Liver (tissue), 8 donors: ENCODE measurements at regions not wholly inside any gene's neighbourhood (a gene's known extent, or its start where the extent isn't known, plus 50 kb on each side); places are given as distances from the start of the nearest gene placed in this dataset.

Experiments
- DNase-seq: peaks from one replicate; pipeline ENCODE4 v3.0.0-alpha.2; 2017; ENCODE audit warnings: low spot score
- H3K27ac ChIP-seq, 2 donors: one replicate each; pipeline ENCODE4 v1.7.0; 2013; ENCODE audit warnings: inconsistent platforms in 2 of 2, low read length in 2 of 2, control low read depth in 1 of 2, low read depth in 1 of 2, mild to moderate bottlenecking in 1 of 2
- H3K27me3 ChIP-seq, 4 donors: one replicate each; pipeline versions ENCODE4 v1.6.1 to v1.7.0; 2013; ENCODE audit warnings: low read length in 3 of 4, inconsistent platforms in 1 of 4, mild to moderate bottlenecking in 1 of 4, moderate library complexity in 1 of 4; ENCODE audit not compliant: control insufficient read depth in 4 of 4, insufficient read depth in 4 of 4
- H3K36me3 ChIP-seq, 4 donors: one replicate each; pipeline versions ENCODE4 v1.6.1 to v1.7.0; 2013; ENCODE audit warnings: low read length in 3 of 4, mild to moderate bottlenecking in 3 of 4, low read depth in 1 of 4, moderate library complexity in 1 of 4; ENCODE audit not compliant: control insufficient read depth in 4 of 4, insufficient read depth in 3 of 4
- H3K4me1 ChIP-seq, 4 donors: one replicate each; pipeline versions ENCODE4 v1.6.1 to v1.7.0; 2013; ENCODE audit warnings: low read length in 3 of 4, mild to moderate bottlenecking in 3 of 4, moderate library complexity in 1 of 4; ENCODE audit not compliant: control insufficient read depth in 4 of 4, insufficient read depth in 4 of 4
- H3K4me3 ChIP-seq, 3 donors: one replicate each; pipeline versions ENCODE4 v1.6.1 to v1.7.0; 2013; ENCODE audit warnings: low read length in 3 of 3, control low read depth in 1 of 3, low read depth in 1 of 3, mild to moderate bottlenecking in 1 of 3
- H3K9ac ChIP-seq, 2 donors: one replicate each; pipeline ENCODE4 v1.7.0; 2013; ENCODE audit warnings: low read length in 2 of 2, mild to moderate bottlenecking in 2 of 2, moderate library complexity in 2 of 2, control low read depth in 1 of 2, low read depth in 1 of 2
- H3K9me3 ChIP-seq, 4 donors: one replicate each; pipeline versions ENCODE4 v1.6.1 to v1.7.0; 2013; ENCODE audit warnings: low read length in 3 of 4; ENCODE audit not compliant: control insufficient read depth in 4 of 4
- ATF3 ChIP-seq: IDR thresholded peaks from 2 replicates; pipeline ENCODE4 v1.6.1; 2016; ENCODE audit warnings: antibody characterized with exemption
- FOXA2 ChIP-seq: IDR thresholded peaks from 2 replicates; pipeline ENCODE4 v1.6.1; 2016; ENCODE audit warnings: antibody characterized with exemption
- RAD21 ChIP-seq, 2 donors: IDR thresholded peaks; 2 replicates each; pipeline ENCODE4 v1.6.1; 2016; ENCODE audit warnings: antibody characterized with exemption in 2 of 2, mild to moderate bottlenecking in 2 of 2
- RXRA ChIP-seq, 2 donors: IDR thresholded peaks; 2 replicates each; pipeline ENCODE4 v1.6.1; 2017 to 2018; ENCODE audit warnings: antibody characterized with exemption in 2 of 2, mild to moderate bottlenecking in 1 of 2
- SP1 ChIP-seq: IDR thresholded peaks from 2 replicates; pipeline ENCODE4 v1.6.1; 2018; ENCODE audit warnings: antibody characterized with exemption, mild to moderate bottlenecking
- TAF1 ChIP-seq: conservative IDR thresholded peaks from 2 replicates; pipeline ENCODE4 v1.6.1; 2016; ENCODE audit warnings: antibody characterized with exemption, mild to moderate bottlenecking
- YY1 ChIP-seq: IDR thresholded peaks from 2 replicates; pipeline ENCODE4 v1.6.1; 2016; ENCODE audit warnings: antibody characterized with exemption, mild to moderate bottlenecking
- WGBS: extraction: QIAGEN DNeasy Blood & Tissue Kit; methylation state at CpG from one replicate; pipeline ENCODE4 v1.1.7; 2013; 5-methylcytosine and 5-hydroxymethylcytosine counted together
- TF ChIP-seq, protein P1 (sequence below): IDR thresholded peaks from 2 replicates; pipeline ENCODE4 v1.6.1; 2016; ENCODE audit warnings: antibody characterized with exemption
- TF ChIP-seq, protein P2 (sequence below): fragments of 150-350 bp; IDR thresholded peaks from 2 replicates; pipeline ENCODE4 v1.5.1; 2017; ENCODE audit warnings: improper control_type of control experiment, low read depth, low read length; ENCODE audit not compliant: missing input control
- TF ChIP-seq, protein P3 (sequence below): IDR thresholded peaks from 2 replicates; pipeline ENCODE4 v1.6.1; 2016; ENCODE audit warnings: antibody characterized with exemption
- donor health status: healthy.
- donor health status: healthy.
- donor health status: healthy.
- donor health status: healthy.
- donor health status: healthy.

DNA sequence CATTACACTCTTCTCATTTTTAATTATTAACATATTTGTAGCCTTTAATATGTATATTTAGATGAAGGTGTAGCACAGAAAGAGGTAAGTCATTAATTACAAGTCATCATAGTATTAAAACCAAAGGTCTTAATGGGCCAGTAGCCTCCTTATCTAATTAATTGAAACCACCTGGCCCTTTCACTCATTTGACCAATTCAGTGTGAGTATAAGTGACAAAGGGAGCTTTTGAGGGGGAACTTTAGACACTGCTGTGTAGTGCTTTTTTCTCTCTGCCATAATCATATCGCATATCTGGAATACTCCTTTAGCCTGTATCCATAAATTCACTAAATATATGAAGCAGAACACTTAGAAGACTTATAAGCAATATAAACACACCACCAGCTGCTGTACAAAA is 562.9 kb upstream of the POT1 start:
- Histone ChIP-seq H3K9ac (no peak overlapping the region), H3K4me1 (no peaks in the 10 kb centered on the region), H3K4me3 (no peak overlapping the region), H3K27ac (no peak overlapping the region), H3K36me3 (no peaks in the 10 kb centered on the region), H3K27me3 (no peaks in the 10 kb centered on the region), H3K9me3 (no peaks in the 10 kb centered on the region)
- 52% methylated on average over 1 of the region's 1 CpG for WGBS
- TF ChIP-seq RXRA (IDR thresholded peaks at IDR 0.05) (no peak), RAD21 (IDR thresholded peaks at IDR 0.05) (no peak), YY1 (no peak), FOXA2 (no peak)
- DNase-seq, result no peak

- WGBS, result 76% methylated on average over 1 of the region's 1 CpG
- no peak overlapping the region for H3K27ac ChIP-seq
Measured at GRCh38 chr7:125491137-125491536, 561.5 kb upstream of the POT1 start.

GRCh38 chr7:125490167-125490566 is 560.5 kb upstream of the POT1 start:
- Histone ChIP-seq H3K36me3 (no peaks in the 10 kb centered on the region), H3K27me3 (no peaks in the 10 kb centered on the region), H3K9me3 (no peaks in the 10 kb centered on the region), H3K9ac (no peak overlapping the region), H3K27ac (no peak overlapping the region), H3K4me1 (no peaks in the 10 kb centered on the region), H3K4me3 (no peak overlapping the region)
- WGBS, result 62% methylated on average over 4 of the region's 4 CpGs
- DNase-seq, result no peak
- TF ChIP-seq, protein P1, sequence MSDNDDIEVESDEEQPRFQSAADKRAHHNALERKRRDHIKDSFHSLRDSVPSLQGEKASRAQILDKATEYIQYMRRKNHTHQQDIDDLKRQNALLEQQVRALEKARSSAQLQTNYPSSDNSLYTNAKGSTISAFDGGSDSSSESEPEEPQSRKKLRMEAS, result no peak
- TF ChIP-seq, protein P2, sequence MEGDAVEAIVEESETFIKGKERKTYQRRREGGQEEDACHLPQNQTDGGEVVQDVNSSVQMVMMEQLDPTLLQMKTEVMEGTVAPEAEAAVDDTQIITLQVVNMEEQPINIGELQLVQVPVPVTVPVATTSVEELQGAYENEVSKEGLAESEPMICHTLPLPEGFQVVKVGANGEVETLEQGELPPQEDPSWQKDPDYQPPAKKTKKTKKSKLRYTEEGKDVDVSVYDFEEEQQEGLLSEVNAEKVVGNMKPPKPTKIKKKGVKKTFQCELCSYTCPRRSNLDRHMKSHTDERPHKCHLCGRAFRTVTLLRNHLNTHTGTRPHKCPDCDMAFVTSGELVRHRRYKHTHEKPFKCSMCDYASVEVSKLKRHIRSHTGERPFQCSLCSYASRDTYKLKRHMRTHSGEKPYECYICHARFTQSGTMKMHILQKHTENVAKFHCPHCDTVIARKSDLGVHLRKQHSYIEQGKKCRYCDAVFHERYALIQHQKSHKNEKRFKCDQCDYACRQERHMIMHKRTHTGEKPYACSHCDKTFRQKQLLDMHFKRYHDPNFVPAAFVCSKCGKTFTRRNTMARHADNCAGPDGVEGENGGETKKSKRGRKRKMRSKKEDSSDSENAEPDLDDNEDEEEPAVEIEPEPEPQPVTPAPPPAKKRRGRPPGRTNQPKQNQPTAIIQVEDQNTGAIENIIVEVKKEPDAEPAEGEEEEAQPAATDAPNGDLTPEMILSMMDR, result no peak
- TF ChIP-seq FOXA2 (no peak), RXRA (IDR thresholded peaks at IDR 0.05) (no peak)

More at GRCh38 chr7:125491137-125491536, 561.5 kb upstream of the POT1 start:
- H3K9ac ChIP-seq, result no peak overlapping the region
- H3K27me3 ChIP-seq, result no peaks in the 10 kb centered on the region
- no peak for TF ChIP-seq RAD21 (IDR thresholded peaks at IDR 0.05)
- no peak for TF ChIP-seq SP1
- TF ChIP-seq YY1, result no peak
- TF ChIP-seq ATF3, result no peak
- TF ChIP-seq, protein P3, sequence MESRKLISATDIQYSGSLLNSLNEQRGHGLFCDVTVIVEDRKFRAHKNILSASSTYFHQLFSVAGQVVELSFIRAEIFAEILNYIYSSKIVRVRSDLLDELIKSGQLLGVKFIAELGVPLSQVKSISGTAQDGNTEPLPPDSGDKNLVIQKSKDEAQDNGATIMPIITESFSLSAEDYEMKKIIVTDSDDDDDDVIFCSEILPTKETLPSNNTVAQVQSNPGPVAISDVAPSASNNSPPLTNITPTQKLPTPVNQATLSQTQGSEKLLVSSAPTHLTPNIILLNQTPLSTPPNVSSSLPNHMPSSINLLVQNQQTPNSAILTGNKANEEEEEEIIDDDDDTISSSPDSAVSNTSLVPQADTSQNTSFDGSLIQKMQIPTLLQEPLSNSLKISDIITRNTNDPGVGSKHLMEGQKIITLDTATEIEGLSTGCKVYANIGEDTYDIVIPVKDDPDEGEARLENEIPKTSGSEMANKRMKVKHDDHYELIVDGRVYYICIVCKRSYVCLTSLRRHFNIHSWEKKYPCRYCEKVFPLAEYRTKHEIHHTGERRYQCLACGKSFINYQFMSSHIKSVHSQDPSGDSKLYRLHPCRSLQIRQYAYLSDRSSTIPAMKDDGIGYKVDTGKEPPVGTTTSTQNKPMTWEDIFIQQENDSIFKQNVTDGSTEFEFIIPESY, result no peak
- no peak for TF ChIP-seq TAF1
- H3K4me3 ChIP-seq, result no peak overlapping the region
- no peak for DNase-seq
- no peaks in the 10 kb centered on the region for H3K36me3 ChIP-seq
- H3K9me3 ChIP-seq, result no peaks in the 10 kb centered on the region
- no peaks in the 10 kb centered on the region for H3K4me1 ChIP-seq
